Ectodermal cell (in vitro differentiated cells): ENCODE measurements at regions not wholly inside any gene's neighbourhood (a gene's known extent, or its start where the extent isn't known, plus 50 kb on each side); places are given as distances from the start of the nearest gene placed in this dataset.

Experiments used
- H3K27ac ChIP-seq: 2 replicates; pipeline ENCODE4 v1.7.0; 2013; ENCODE audit warnings: mild to moderate bottlenecking, low read depth, low read length; ENCODE audit not compliant: insufficient read depth, poor library complexity, severe bottlenecking
- H3K27me3 ChIP-seq: 2 replicates; pipeline ENCODE4 v1.7.0; 2013; ENCODE audit warnings: mild to moderate bottlenecking, low read length; ENCODE audit not compliant: insufficient read depth, control insufficient read depth, poor library complexity, severe bottlenecking
- H3K36me3 ChIP-seq: one replicate; pipeline ENCODE4 v1.7.0; 2013; ENCODE audit warnings: low read length; ENCODE audit not compliant: control insufficient read depth, insufficient read depth
- H3K4me1 ChIP-seq: one replicate; pipeline ENCODE4 v1.7.0; 2013; ENCODE audit warnings: low read length; ENCODE audit not compliant: control insufficient read depth, insufficient read depth
- H3K4me3 ChIP-seq: 2 replicates; pipeline ENCODE4 v1.7.0; 2013; ENCODE audit warnings: low read depth, low read length, control low read depth; ENCODE audit not compliant: insufficient read depth
- H3K9me3 ChIP-seq: 2 replicates; pipeline ENCODE4 v1.7.0; 2013; ENCODE audit warnings: mild to moderate bottlenecking, low read length, moderate library complexity; ENCODE audit not compliant: control insufficient read depth
- WGBS, 2 experiments: methylation state at CpG; one replicate each; pipeline ENCODE4 v1.1.7; 2013; ENCODE audit warnings: missing lambda C conversion rate in 2 of 2; 5-methylcytosine and 5-hydroxymethylcytosine counted together

DNA sequence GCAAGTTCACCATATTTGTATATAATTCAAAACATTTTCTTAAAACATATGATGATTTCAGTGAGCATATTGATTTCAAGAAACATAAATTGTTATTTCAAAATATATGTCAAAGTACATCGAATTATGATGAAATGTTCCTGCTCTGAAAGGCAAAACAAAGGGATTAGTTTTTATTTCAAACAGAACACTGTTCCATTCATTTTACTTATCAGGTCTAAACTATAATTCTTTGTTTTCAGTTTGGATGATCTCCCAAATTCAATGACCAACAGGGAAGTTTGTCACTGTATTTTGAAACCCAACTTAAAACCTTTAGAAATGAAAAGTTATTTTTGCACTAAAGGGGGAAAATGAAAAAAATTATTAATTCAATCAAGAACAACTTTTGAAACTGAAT lies 610.2 kb downstream of the SLITRK1 start:
- Histone ChIP-seq H3K36me3 (no peaks in the 10 kb centered on the region), H3K4me1 (no peaks in the 10 kb centered on the region), H3K27ac (no peak overlapping the region), H3K4me3 (no peak overlapping the region), H3K9me3 (no peaks in the 10 kb centered on the region), H3K27me3 (no peaks in the 10 kb centered on the region)
- WGBS, 2 experiments, result no CpG with 5 or more reads among the region's 1 CpG

DNA sequence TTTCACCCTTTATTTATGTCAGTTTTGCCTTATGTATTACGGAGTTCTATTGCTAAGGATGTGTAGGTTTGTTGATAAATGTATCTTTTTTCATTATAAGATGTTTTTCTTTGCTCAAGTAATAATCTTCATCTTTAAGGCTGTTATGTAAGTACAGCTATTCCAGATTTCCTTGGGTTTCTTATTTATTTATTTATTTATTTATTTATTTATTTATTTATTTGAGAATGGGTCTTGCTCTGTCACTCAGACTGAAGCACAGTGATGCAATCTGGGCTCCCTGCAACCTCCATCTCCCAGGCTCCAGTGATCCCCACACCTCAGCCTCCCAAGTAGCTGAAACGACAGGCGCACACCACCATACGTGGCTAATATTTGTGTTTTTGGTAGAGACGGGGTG lies 617.0 kb downstream of the SLITRK1 start:
- no peaks in the 10 kb centered on the region for H3K9me3 ChIP-seq
- no peak overlapping the region for H3K27ac ChIP-seq
- no peaks in the 10 kb centered on the region for H3K36me3 ChIP-seq
- H3K27me3 ChIP-seq, result no peaks in the 10 kb centered on the region
- 81 to 84% methylated on average over 4 of the region's 5 CpGs for WGBS, 2 experiments
- no peaks in the 10 kb centered on the region for H3K4me1 ChIP-seq
- H3K4me3 ChIP-seq, result no peak overlapping the region

GRCh38 chr13:83248751-83249150 lies 633.5 kb downstream of the SLITRK1 start:
- Histone ChIP-seq H3K36me3 (no peaks in the 10 kb centered on the region), H3K4me3 (no peak overlapping the region), H3K27ac (no peak overlapping the region), H3K9me3 (no peaks in the 10 kb centered on the region), H3K4me1 (no peaks in the 10 kb centered on the region), H3K27me3 (no peaks in the 10 kb centered on the region)
- WGBS, 2 experiments, result 95 to 96% methylated on average over 6 of the region's 6 CpGs

DNA sequence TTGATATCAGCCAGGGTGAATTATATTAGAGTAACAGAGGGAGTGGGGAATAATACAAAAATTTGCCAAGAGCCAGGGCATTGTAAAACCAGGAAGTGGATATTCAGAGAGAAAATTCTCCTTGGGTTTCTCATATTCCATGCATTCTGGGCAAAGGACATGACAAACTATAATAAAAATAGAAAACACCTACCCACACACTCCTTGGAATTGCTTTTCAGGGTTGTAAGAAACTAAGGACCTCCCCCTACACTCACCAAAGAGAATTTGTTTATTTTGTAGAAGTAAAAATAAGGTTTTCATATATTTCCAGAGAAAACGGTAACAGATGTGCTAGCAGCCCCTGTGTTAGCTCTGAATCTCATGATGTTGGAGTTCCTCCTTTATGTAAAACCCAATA lies 649.6 kb downstream of the SLITRK1 start:
- Histone ChIP-seq H3K27me3 (no peaks in the 10 kb centered on the region), H3K4me1 (no peaks in the 10 kb centered on the region), H3K36me3 (no peaks in the 10 kb centered on the region), H3K4me3 (no peak overlapping the region), H3K9me3 (no peaks in the 10 kb centered on the region), H3K27ac (no peak overlapping the region)
- 100% methylated on average over 1 of the region's 1 CpG for WGBS, 2 experiments

GRCh38 chr13:83229574-83230305 lies 652.5 kb downstream of the SLITRK1 start:
- Histone ChIP-seq H3K27me3 (no peaks in the 10 kb centered on the region), H3K27ac (no peak overlapping the region), H3K4me3 (no peak overlapping the region), H3K9me3 (no peaks in the 10 kb centered on the region), H3K36me3 (no peaks in the 10 kb centered on the region), H3K4me1 (no peaks in the 10 kb centered on the region)
- 83% methylated on average over 1 of the region's 1 CpG; no CpG with 5 or more reads in 1 of the 2 experiments for WGBS, 2 experiments

- H3K27ac ChIP-seq, result no peak overlapping the region
- no peaks in the 10 kb centered on the region for H3K4me1 ChIP-seq
- H3K9me3 ChIP-seq, result no peaks in the 10 kb centered on the region
- no peaks in the 10 kb centered on the region for H3K27me3 ChIP-seq
- H3K4me3 ChIP-seq, result no peak overlapping the region
- H3K36me3 ChIP-seq, result no peaks in the 10 kb centered on the region
- WGBS, 2 experiments, result 90 to 97% methylated on average over 1 of the region's 1 CpG
Observed at GRCh38 chr13:83223546-83223945, 658.7 kb downstream of the SLITRK1 start.

DNA sequence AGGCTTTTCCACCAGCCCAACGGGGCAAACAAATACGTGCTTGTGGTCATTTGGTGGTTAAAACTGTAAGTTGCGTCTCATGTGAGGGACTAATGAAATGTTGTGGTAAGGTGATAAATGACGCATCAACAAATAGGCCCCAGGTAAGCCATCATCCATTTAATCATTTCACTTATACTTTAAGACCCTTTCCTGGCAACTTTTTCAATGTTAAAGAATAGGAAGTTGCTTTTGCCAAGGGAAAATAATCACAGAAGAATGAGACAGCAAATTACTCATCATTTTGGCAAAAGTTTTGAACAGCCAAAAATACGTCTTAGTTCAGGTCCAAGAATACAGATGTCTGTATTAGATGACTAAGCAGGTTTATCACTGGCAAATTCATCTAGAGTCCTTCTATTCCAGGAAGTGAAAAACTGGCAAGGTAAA lies 660.4 kb downstream of the SLITRK1 start:
- Histone ChIP-seq H3K4me1 (no peaks in the 10 kb centered on the region), H3K9me3 (no peaks in the 10 kb centered on the region), H3K27ac (no peak overlapping the region), H3K36me3 (no peaks in the 10 kb centered on the region), H3K27me3 (no peaks in the 10 kb centered on the region), H3K4me3 (no peak overlapping the region)
- WGBS, 2 experiments, result 94 to 100% methylated on average over 3 to 4 of the region's 5 CpGs

DNA sequence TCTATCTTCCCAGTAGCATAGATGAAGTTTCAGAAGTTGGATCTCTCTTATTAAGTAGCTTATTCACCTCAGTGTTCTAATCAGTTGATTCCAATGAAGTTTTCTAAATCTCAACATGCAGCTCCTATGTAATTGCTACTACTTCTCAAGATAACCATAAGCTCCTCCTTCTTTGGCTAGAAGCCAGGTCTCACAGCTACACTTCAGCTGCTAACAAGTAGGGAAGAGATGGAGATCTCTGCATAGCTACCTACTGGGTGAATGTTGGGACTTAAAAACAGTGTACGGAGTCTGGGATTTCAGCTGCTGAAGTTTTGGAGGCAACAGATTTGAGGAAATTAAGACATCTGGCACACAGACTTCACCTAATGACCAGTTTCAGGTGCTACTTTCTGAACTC lies 661.0 kb downstream of the SLITRK1 start:
- Histone ChIP-seq H3K36me3 (no peaks in the 10 kb centered on the region), H3K4me3 (no peak overlapping the region), H3K4me1 (no peaks in the 10 kb centered on the region), H3K27me3 (no peaks in the 10 kb centered on the region), H3K9me3 (no peaks in the 10 kb centered on the region), H3K27ac (no peak overlapping the region)
- 91 to 100% methylated on average over 1 of the region's 1 CpG for WGBS, 2 experiments

- no peak overlapping the region for H3K4me3 ChIP-seq
- H3K9me3 ChIP-seq, result no peaks in the 10 kb centered on the region
- no peaks in the 10 kb centered on the region for H3K36me3 ChIP-seq
- H3K4me1 ChIP-seq, result no peaks in the 10 kb centered on the region
- H3K27ac ChIP-seq, result no peak overlapping the region
- WGBS, 2 experiments, result 90 to 93% methylated on average over 2 of the region's 2 CpGs
- H3K27me3 ChIP-seq, result no peaks in the 10 kb centered on the region
Observed at GRCh38 chr13:83220241-83220640, 662.0 kb downstream of the SLITRK1 start.

DNA sequence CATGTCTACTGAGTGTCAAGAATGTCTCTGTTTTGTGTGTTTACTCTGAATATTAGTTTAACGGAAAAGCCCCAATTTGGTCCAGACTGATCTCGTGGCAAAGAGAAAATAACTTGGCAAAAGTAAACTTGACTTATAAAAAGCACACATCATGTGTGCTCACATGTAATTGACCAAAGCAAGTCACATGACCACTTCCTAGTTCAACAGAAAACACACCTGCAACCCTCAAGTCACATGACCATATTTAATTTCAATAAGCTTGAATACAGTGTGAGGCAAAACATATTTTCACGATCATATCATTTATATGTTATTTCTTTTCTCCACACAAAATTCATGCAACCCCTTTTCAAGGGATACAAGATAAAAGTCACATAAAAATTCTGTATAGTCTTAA lies 662.4 kb downstream of the SLITRK1 start:
- Histone ChIP-seq H3K27me3 (no peaks in the 10 kb centered on the region), H3K27ac (no peak overlapping the region), H3K9me3 (no peaks in the 10 kb centered on the region), H3K4me1 (no peaks in the 10 kb centered on the region), H3K4me3 (no peak overlapping the region), H3K36me3 (no peaks in the 10 kb centered on the region)
- 92 to 100% methylated on average over 2 to 3 of the region's 3 CpGs for WGBS, 2 experiments
